ENCODE measurements at regions not wholly inside any gene's neighbourhood (a gene's known extent, or its start where the extent isn't known, plus 50 kb on each side); places are given as distances from the start of the nearest gene placed in this dataset.

GRCh38 chr11:109184376-109184775 is 237.6 kb upstream of the C11orf87 start:
- no peak for DNase-seq

DNA sequence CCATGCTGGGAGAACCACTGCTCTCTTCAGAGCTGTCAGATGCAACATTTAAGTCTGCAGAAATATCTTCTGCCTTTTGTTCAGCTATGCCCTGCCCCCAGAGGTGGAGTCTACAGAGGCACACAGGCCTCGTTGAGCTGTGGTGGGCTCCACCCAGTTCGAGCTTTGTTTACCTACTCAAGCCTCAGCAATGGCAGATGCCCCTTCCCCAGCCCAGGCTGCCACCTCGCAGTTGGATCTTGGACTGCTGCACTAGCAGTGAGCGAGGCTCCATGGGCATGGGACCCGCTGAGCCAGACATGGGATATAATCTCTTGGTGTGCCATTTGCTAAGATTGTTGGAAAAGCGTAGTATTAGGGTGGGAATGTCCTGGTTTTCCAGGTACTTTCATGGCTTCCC is 229.1 kb upstream of the C11orf87 start:
- DNase-seq, result no peak

DNA sequence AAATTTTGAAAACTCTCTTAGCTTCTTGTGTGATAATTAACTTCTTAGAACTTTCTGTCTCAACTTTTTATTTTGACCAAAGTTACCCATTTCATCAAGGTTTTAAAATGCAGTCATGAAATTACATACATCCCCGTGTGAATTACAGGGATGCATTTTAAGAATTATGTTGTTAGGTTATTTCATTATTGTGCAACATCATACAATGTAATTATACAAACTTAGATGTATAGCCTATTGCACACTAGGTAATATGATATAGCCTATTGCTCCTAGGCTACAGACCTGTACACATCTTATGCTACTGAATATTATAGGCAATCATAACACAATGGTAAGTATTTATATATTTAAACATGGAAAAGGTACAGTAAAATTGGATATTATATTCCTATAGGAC is 228.1 kb upstream of the C11orf87 start:
- DNase-seq, result no peak

- no peak for DNase-seq
Measured at GRCh38 chr11:109196016-109196415, 226.0 kb upstream of the C11orf87 start.

GRCh38 chr11:109197656-109198055 is 224.3 kb upstream of the C11orf87 start:
- DNase-seq, result no peak

GRCh38 chr11:109203176-109203575 is 218.8 kb upstream of the C11orf87 start:
- DNase-seq, result no peak

GRCh38 chr11:109205312-109205711 is 216.7 kb upstream of the C11orf87 start:
- no peak for DNase-seq

- DNase-seq, result no peak
Measured at GRCh38 chr11:109208121-109208520, 213.9 kb upstream of the C11orf87 start.

- no peak for DNase-seq
Measured at GRCh38 chr11:109209572-109209971, 212.4 kb upstream of the C11orf87 start.

DNA sequence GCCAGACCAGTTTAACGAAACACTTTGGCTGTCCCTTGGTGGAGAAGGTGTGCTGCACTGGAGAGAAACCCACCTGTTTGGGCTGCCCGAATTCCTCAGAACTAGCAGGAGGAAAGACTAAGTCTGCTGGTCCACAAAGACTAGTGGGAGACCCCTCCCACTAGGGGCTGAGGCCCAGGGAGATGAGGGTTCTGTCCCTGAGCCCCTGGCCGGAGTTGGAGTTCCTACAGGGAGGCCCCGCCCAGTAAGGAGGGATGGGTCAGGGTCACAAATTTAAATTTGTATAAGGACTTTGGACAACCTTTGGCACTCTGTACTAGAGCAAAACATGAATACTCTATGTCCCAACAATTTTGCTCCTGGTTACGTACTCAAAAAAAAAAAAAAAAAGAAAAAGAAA is 200.8 kb upstream of the C11orf87 start:
- DNase-seq, result no peak

DNA sequence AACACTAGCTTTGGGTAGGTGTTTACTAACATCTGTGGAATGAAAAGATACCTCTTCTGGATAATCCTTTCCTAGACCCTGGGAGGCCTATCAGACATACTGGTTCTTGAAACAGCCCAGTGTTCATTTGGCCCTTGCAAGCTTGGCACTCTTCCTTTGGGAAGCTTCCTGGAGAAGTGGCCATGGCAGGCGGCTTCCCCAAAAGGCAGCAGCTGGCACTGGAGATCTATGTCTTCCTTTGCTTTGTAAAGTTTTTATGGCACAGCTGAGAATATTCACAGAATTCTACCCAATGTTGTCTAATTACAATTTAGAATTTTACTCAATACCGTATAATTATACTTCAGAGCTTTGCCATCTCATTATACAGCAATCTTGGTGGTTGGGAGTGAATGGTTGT is 199.2 kb upstream of the C11orf87 start:
- no peak for DNase-seq

GRCh38 chr11:109223451-109223850 is 198.5 kb upstream of the C11orf87 start:
- DNase-seq, result no peak

GRCh38 chr11:109229682-109230081 is 192.3 kb upstream of the C11orf87 start:
- no peak for DNase-seq

GRCh38 chr11:109236188-109236587 is 185.8 kb upstream of the C11orf87 start:
- DNase-seq, result no peak

- DNase-seq, result no peak
Measured at GRCh38 chr11:109236696-109237095, 185.3 kb upstream of the C11orf87 start.

- DNase-seq, result no peak
Measured at GRCh38 chr11:109237636-109238035, 184.4 kb upstream of the C11orf87 start.

DNA sequence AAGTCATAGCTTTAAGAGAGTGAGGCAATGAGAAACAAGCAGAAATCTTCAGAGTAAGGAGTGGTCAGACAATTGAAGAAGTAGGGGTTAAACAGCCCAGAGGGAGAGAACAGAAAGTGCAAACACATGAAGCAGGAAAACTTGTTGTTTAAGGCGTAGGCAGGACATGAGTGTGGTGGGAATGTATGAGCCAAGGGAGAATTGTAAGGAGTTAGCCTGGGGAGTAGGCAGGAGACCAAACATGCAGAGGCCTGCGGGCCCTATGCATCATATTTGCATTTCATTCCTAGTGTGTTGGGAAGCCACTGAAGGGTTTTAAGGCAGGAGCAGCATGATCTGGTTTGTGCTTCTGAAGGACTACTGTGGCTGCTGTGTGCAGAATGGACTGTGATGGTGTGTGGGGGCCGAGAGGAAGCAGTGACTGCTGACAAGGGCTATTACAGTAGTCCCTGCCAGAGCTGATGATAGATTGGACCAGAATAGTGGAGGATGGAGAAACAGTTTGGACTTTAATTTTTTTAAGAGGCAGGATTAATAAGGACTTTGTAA is 179.9 kb upstream of the C11orf87 start:
- no peak for DNase-seq

GRCh38 chr11:109247071-109247470 is 174.9 kb upstream of the C11orf87 start:
- DNase-seq, result no peak

GRCh38 chr11:109249597-109249996 is 172.4 kb upstream of the C11orf87 start:
- DNase-seq, result no peak

DNA sequence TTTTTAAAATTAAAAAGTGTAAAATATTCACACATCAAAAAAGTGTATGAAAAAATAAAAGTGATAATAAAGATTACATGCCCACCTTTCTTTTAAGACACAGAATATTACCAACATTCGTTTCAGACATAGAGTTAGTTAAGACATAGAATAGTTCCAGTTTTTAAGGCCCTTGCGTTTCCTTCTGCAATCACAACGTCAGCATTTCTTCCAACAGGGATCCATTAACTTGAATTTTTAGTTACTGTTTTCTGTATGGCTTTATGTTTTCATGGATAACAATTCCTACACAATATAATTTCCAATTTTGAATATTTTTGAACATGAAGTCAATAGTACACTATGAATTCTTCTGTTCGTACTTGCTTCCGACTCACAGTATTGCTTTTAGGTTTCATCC is 170.8 kb upstream of the C11orf87 start:
- no peak for DNase-seq

- DNase-seq, result no peak
Measured at GRCh38 chr11:109264128-109264527, 157.9 kb upstream of the C11orf87 start.

DNA sequence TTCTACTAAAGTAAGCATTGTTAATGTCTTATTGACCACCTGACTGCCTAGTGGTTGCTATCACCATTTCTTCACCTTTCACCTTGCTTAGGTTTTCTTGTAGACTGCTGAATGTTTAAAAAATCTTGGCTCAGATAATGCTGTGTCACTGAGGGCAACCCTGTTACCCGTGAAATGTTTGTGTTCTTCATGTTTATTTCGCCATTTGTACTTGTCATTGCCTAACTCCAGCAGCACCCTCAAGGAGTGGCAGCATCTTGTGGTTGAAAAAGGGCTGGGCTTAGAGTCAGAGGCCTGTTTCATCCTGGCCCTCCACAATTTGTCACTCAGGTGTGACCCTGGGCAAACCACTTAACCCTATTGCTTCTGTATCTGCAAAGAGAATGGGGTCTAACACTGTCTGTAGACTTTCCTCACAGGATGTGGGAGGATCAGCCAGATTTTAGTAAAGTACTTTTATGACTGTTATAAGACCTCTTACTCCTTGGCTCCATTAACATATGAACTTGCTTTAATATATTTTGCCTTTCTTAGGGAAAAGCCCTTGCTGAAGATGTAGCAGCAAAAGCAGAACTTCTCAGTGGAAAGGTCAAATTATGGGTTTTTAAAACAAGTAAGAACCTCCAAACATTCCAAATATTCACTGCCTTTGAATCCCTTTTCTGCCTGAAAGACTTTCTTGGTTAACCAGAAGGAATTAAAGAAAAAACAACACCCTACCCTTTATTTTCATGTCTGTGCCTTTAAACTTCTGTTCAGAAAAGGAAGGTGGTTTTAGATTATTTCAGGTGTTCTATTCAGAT is 154.5 kb upstream of the C11orf87 start:
- DNase-seq, result no peak

GRCh38 chr11:109275931-109276330 is 146.1 kb upstream of the C11orf87 start:
- no peak for DNase-seq

- no peak for DNase-seq
Measured at GRCh38 chr11:109285465-109285864, 136.5 kb upstream of the C11orf87 start.

DNA sequence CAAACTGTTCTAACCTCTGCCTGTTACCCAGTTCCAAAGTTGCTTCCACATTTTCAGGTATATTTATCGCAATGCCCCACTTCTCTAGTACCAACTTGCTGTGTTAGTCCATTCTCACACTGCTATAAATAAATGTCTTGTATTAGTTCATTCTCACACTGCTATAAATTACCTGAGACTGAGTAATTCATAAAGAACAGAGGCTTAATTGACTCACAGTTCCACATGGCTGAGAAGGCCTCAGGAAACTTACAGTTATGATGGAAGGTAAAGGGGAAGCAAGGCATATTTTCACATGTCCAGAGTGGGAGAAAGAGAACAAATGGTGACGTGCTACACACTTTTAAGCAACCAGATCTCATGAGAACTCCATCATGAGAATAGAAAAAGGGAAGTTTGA is 130.4 kb upstream of the C11orf87 start:
- DNase-seq, result no peak
